ENCODE measurements at regions not wholly inside any gene's neighbourhood (a gene's known extent, or its start where the extent isn't known, plus 50 kb on each side); places are given as distances from the start of the nearest gene placed in this dataset.

- TF ChIP-seq EZH2phosphoT487 (IDR thresholded peaks at IDR 0.05; ENCODE audit: low read depth, severe bottlenecking, unreplicated experiment) (no peak), CTCF (IDR thresholded peaks at IDR 0.05; ENCODE audit: poor library complexity) (no peak), EZH2 (IDR thresholded peaks at IDR 0.05; ENCODE audit: borderline replicate concordance) (no peak)
These were observed 914.9 kb downstream of the EPHA7 start for GRCh38 chr6:92504509-92504908.

GRCh38 chr6:92497281-92497680 is 922.1 kb downstream of the EPHA7 start:
- Histone ChIP-seq H3K27ac (no peak overlapping the region), H3K79me2 (no peaks in the 10 kb centered on the region), H4K20me1 (ENCODE audit: insufficient read depth, poor library complexity, severe bottlenecking) (no peaks in the 10 kb centered on the region), H3K4me2 (no peak overlapping the region), H2AFZ (no peak overlapping the region), H3K4me3 (no peak overlapping the region), H3K4me1 (ENCODE audit: insufficient read depth) (no peaks in the 10 kb centered on the region), H3K9me2 (replicated peaks; ENCODE audit: insufficient read depth) (no peaks in the 10 kb centered on the region), H3K27me3 (no peaks in the 10 kb centered on the region), H3K9me3 (ENCODE audit: low read depth) (no peaks in the 10 kb centered on the region), H3K36me3 (replicated peaks; ENCODE audit: insufficient read depth, low read depth) (no peaks in the 10 kb centered on the region)
- WGBS (ENCODE audit: low lambda C conversion rate, missing lambda C conversion rate), result 89% methylated on average over 2 of the region's 2 CpGs
- DNase-seq (ENCODE audit: low spot score), result no peak
- TF ChIP-seq EZH2 (IDR thresholded peaks at IDR 0.05; ENCODE audit: borderline replicate concordance) (no peak), EZH2phosphoT487 (IDR thresholded peaks at IDR 0.05; ENCODE audit: low read depth, severe bottlenecking, unreplicated experiment) (no peak), CTCF (IDR thresholded peaks at IDR 0.05; ENCODE audit: poor library complexity) (no peak)

More at GRCh38 chr6:92504509-92504908, 914.9 kb downstream of the EPHA7 start:
- H3K36me3 ChIP-seq (replicated peaks; ENCODE audit: insufficient read depth, low read depth), result no peaks in the 10 kb centered on the region
- no peak overlapping the region for H3K27ac ChIP-seq
- no peak for DNase-seq (ENCODE audit: low spot score)
- no peaks in the 10 kb centered on the region for H4K20me1 ChIP-seq (ENCODE audit: insufficient read depth, poor library complexity, severe bottlenecking)
- H3K4me2 ChIP-seq, result no peak overlapping the region
- no peaks in the 10 kb centered on the region for H3K27me3 ChIP-seq
- no peaks in the 10 kb centered on the region for H3K9me3 ChIP-seq (ENCODE audit: low read depth)
- no peak overlapping the region for H2AFZ ChIP-seq
- no peaks in the 10 kb centered on the region for H3K9me2 ChIP-seq (replicated peaks; ENCODE audit: insufficient read depth)
- H3K79me2 ChIP-seq, result no peaks in the 10 kb centered on the region
- no peaks in the 10 kb centered on the region for H3K4me1 ChIP-seq (ENCODE audit: insufficient read depth)
- H3K4me3 ChIP-seq, result no peak overlapping the region

GRCh38 chr6:92496527-92496926 is 922.8 kb downstream of the EPHA7 start:
- no peaks in the 10 kb centered on the region for H4K20me1 ChIP-seq (ENCODE audit: insufficient read depth, poor library complexity, severe bottlenecking)
- no peak overlapping the region for H3K27ac ChIP-seq
- WGBS (ENCODE audit: low lambda C conversion rate, missing lambda C conversion rate), result 79% methylated on average over 4 of the region's 4 CpGs
- no peaks in the 10 kb centered on the region for H3K36me3 ChIP-seq (replicated peaks; ENCODE audit: insufficient read depth, low read depth)
- no peaks in the 10 kb centered on the region for H3K9me2 ChIP-seq (replicated peaks; ENCODE audit: insufficient read depth)
- no peak for DNase-seq (ENCODE audit: low spot score)
- H3K4me2 ChIP-seq, result no peak overlapping the region
- no peaks in the 10 kb centered on the region for H3K9me3 ChIP-seq (ENCODE audit: low read depth)
- no peak overlapping the region for H3K4me3 ChIP-seq
- H3K79me2 ChIP-seq, result no peaks in the 10 kb centered on the region
- TF ChIP-seq CTCF (IDR thresholded peaks at IDR 0.05; ENCODE audit: poor library complexity) (no peak), EZH2 (IDR thresholded peaks at IDR 0.05; ENCODE audit: borderline replicate concordance) (no peak), EZH2phosphoT487 (IDR thresholded peaks at IDR 0.05; ENCODE audit: low read depth, severe bottlenecking, unreplicated experiment) (no peak)
- no peak overlapping the region for H2AFZ ChIP-seq
- no peaks in the 10 kb centered on the region for H3K27me3 ChIP-seq
- H3K4me1 ChIP-seq (ENCODE audit: insufficient read depth), result no peaks in the 10 kb centered on the region

GRCh38 chr6:92495242-92495641 is 924.1 kb downstream of the EPHA7 start:
- Histone ChIP-seq H3K4me3 (no peak overlapping the region), H3K27me3 (no peaks in the 10 kb centered on the region), H3K79me2 (no peaks in the 10 kb centered on the region), H3K27ac (no peak overlapping the region), H3K36me3 (replicated peaks; ENCODE audit: insufficient read depth, low read depth) (no peaks in the 10 kb centered on the region), H3K9me3 (ENCODE audit: low read depth) (no peaks in the 10 kb centered on the region), H3K4me2 (no peak overlapping the region), H3K4me1 (ENCODE audit: insufficient read depth) (no peaks in the 10 kb centered on the region), H4K20me1 (ENCODE audit: insufficient read depth, poor library complexity, severe bottlenecking) (no peaks in the 10 kb centered on the region), H3K9me2 (replicated peaks; ENCODE audit: insufficient read depth) (no peaks in the 10 kb centered on the region), H2AFZ (no peak overlapping the region)
- 88% methylated on average over 1 of the region's 1 CpG for WGBS (ENCODE audit: low lambda C conversion rate, missing lambda C conversion rate)
- no peak for DNase-seq (ENCODE audit: low spot score)
- no peak for TF ChIP-seq EZH2 (IDR thresholded peaks at IDR 0.05; ENCODE audit: borderline replicate concordance)
- no peak for TF ChIP-seq CTCF (IDR thresholded peaks at IDR 0.05; ENCODE audit: poor library complexity)
- TF ChIP-seq EZH2phosphoT487 (IDR thresholded peaks at IDR 0.05; ENCODE audit: low read depth, severe bottlenecking, unreplicated experiment), result no peak

All from hepatocyte (in vitro differentiated cells).